Esophagus mucosa (tissue), 1 donor: ENCODE measurements at regions not wholly inside any gene's neighbourhood (a gene's known extent, or its start where the extent isn't known, plus 50 kb on each side); places are given as distances from the start of the nearest gene placed in this dataset.

Source experiments
- ATAC-seq: fragments of 200-7000 bp; cut with Tn5 transposase; one replicate; pipeline ENCODE4 v1.9.1; 2020
- donor health status: DM: yes; HTN: yes; CAD: no.

GRCh38 chr12:114967151-114967550 lies 283.2 kb upstream of the TBX3 start:
- ATAC-seq = no peak

GRCh38 chr12:114964841-114965240 lies 280.9 kb upstream of the TBX3 start:
- no peak for ATAC-seq

DNA sequence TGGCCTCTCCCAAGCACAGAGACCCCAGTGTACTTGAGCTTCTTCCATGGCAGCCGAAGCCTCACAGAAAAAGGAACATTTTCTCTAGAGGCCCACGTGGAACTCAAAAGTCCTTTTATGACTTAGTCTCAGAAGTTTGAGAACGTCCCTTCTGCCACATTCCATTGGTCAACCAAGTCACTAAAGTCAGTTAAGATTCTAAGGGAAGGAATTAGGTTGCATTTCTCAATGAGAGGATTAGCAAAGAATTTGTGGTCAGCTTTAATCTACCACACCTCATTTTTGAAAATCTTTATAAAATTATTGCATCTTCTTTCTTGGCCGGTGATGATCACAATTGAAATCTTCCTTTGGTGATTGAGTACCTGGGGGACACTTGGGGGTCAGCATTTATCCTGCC lies 279.9 kb upstream of the TBX3 start:
- ATAC-seq = no peak

- no peak for ATAC-seq
These were observed 277.5 kb upstream of the TBX3 start for GRCh38 chr12:114961491-114961890.

GRCh38 chr12:114958538-114958937 lies 274.6 kb upstream of the TBX3 start:
- ATAC-seq = no peak

GRCh38 chr12:114957225-114957624 lies 273.2 kb upstream of the TBX3 start:
- no peak for ATAC-seq

- no peak for ATAC-seq
These were observed 271.5 kb upstream of the TBX3 start for GRCh38 chr12:114955414-114956014.

- no peak for ATAC-seq
These were observed 270.6 kb upstream of the TBX3 start for GRCh38 chr12:114954511-114955055.

DNA sequence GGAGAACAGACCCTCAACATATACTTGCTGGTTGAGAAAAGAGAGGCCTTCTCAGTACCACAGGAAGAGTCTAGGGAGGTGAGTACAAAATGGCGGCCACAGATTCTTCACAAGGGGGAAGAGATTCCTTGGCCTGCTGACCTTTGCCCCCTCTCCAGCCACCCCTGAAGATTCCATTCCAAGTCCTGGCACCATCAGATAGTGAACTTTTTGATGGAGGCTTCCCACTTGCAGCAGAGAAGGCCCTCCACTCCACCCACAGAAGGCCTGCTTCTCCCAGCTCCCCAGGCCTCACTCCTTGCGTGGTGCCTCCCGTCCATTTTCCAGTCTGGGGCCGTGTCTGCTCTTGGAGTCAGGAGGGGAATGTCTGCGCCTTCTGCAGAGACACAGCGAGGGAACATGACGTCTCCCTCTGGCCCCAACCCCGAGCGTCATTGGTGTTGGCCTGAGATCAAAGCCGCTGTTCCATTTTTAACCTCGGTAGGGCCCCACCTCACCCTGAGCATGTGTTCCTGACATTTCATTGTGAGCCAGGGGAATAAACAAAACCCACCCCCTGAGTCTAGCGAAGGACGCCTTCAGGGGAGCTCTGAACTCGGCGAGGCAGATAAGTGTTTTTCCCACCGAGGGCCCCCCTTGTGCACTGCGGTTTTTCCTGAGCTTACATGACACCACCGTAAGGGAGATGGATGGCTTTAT lies 268.7 kb upstream of the TBX3 start:
- ATAC-seq = no peak

GRCh38 chr12:114949058-114949820 lies 265.3 kb upstream of the TBX3 start:
- ATAC-seq = peak; percentile 77

DNA sequence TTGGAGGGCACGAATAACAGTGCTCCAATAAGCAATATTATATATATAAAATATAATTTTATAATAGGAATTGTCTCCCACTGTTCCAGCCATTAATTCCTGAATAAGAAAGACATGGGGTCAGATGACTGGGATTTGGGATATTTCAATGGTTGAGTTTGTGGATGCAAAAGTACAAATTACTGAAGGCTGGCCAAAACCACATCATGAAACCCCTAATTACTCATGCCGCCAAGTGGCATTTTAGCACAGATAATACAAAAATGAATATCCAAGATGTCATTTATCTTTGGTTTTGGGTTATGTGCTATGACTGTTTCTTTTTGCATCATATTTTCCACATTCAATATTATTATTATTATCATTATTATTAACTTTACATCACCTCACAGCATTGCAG lies 261.4 kb upstream of the TBX3 start:
- no peak for ATAC-seq

DNA sequence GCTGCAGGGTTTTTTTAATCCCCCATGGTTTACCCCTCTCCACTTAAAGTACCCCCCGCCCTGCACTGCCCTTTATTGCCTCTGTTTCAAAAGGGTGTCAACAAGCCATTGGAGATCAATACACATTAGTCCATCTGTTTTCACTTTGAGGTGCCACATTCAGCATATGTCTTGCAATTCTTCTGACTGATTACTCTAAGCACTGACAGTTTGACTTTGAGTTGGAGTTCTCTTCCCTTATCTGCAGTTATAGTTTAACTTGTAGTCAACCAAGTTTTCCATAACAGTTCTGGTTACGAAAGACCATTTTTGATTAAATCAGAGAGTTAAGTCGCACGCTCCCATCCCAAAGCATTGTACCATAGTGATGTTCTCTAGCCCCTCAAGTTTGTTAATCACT lies 260.8 kb upstream of the TBX3 start:
- no peak for ATAC-seq

- ATAC-seq = no peak
These were observed 259.6 kb upstream of the TBX3 start for GRCh38 chr12:114943601-114944000.

- no peak for ATAC-seq
These were observed 254.7 kb upstream of the TBX3 start for GRCh38 chr12:114938487-114939210.

GRCh38 chr12:114936148-114937079 lies 252.4 kb upstream of the TBX3 start:
- peak; percentile 71 for ATAC-seq

DNA sequence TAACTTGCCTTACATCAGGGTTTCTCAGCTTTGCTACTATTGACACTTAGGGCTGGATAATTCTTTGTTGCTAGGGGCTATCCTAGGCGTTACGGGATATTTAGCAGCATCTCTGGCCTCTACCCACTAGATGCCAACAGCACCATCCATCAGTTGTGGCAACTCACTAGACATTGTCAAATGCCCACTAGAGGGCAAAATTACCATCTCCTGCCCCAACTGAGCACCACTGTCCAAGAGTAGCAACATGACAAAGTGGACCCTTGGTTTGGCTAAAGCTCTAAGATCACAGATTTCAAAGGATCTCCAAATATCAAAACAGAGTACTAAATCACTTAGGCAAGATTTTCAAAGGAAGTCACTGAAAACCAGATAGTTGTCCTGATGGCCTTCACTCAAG lies 251.7 kb upstream of the TBX3 start:
- ATAC-seq = no peak

DNA sequence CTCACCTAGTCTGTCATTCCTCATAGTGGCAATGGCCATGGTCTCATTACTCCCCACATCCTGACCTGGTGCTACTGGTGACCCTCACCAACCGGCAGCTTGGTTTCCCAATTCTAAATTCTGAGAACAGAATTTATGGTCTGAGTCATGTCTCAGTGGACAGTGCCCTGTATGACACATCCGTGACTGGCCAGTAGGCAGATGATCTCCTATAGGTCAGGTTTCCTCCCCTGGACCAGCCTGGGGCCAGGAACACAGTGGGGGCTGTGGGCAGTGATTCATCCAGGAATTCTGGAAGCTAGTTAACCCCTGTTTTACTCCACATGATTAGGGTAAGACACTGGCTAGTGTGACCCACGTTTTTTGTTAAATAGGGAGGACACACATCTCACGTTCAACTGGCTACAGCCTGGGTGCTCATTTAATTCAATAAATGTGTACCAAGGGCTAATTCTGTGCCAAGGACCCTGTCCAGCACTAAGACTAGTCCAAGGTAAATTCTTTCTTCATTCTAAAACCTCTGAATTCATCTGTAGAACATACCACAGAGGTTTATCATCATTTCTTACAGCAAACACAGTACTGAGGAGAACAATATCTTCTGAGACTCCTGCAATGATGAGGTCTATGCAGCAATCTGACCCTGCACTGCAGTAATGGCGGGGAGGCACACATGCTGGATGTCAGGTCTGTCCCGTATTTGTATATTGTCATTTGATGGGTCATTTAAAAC lies 249.6 kb upstream of the TBX3 start:
- no peak for ATAC-seq

DNA sequence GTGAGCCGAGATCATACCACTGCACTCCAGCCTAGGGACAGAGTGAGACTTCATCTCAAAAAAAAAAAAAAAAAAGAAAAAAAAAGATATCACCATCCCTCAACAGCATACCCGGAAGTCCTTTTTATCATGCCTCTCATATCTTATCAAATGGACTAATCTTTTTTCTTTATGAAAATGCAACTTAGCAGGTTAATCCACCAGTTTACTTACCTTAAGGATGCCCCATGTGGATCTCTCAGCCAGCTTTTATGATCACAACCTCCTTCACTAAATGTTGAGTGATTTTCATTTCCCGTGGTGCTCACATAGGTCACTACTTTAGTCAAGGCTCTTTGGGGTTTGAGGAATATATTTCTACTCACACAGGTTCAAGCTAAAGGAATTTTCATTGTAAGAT lies 248.8 kb upstream of the TBX3 start:
- no peak for ATAC-seq

GRCh38 chr12:114931025-114931424 lies 247.1 kb upstream of the TBX3 start:
- no peak for ATAC-seq

DNA sequence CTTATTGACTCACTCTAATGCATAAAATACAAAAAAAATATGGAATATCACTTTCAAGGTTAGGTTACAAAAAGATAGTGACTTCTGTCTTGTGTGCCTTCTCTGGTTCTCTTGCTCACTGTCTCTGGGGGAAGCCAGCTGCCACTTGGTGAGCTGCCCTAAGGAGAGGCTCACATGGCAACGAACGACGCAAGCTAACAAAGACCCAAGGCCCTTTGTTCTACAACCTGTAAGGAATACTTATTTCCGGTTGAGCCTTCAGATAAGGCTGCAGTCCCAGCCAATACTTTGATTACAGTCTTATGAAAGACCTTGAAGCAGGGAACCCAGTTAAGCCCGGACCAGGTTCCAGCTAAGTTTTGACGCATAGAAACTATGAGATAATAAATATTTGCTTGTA lies 242.4 kb upstream of the TBX3 start:
- no peak for ATAC-seq

DNA sequence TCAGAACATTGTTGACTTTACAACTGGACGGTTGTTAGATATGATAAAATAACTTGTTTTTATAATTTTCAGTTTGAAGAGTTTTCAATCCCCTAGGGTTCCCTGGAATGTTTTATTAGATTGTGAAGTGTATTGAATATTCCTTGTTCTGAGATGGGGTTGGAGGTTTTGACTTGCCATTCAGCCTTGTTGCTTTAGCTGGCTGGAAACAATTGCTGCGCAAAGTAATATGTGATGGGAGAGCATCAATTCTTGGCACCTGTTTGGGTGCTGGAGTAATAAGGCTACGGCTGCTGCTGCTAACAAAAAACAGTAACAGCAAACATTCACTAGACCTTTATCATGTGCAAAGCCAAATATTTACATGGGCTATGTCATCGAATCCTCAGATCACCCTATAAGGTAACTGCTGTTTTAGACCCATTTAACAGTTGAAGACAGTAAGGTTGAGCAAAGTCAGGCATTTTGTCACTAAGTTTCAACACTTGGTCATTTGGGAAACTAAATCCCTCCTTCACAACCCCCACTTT lies 241.0 kb upstream of the TBX3 start:
- ATAC-seq = no peak
